T-helper 17 cell (primary cell): ENCODE measurements at regions not wholly inside any gene's neighbourhood (a gene's known extent, or its start where the extent isn't known, plus 50 kb on each side); places are given as distances from the start of the nearest gene placed in this dataset.

ENCODE experiments used
- ATAC-seq: fragments of 150-1000 bp; cut with Tn5 transposase; 2 replicates; pipeline ENCODE4 v1.10.0; 2021; ENCODE audit warnings: mild to moderate bottlenecking, moderate library complexity
- DNase-seq, 3 donors: peaks; one replicate each; pipeline versions ENCODE4 v3.0.0 to v3.0.0-alpha.2; 2020 to 2021
- H3K9me3 ChIP-seq: one replicate; pipeline ENCODE4 v1.7.0; 2013; ENCODE audit warnings: low read length, mild to moderate bottlenecking; ENCODE audit not compliant: control insufficient read depth, poor library complexity, severe bottlenecking
- H3K27ac Mint-ChIP-seq: one replicate; pipeline ENCODE4 v1.8.0; 2022; ENCODE audit warnings: mild to moderate bottlenecking, moderate library complexity, mixed read lengths
- H3K27me3 Mint-ChIP-seq: one replicate; pipeline ENCODE4 v1.8.0; 2022; ENCODE audit warnings: mixed read lengths
- H3K36me3 Mint-ChIP-seq: one replicate; pipeline ENCODE4 v1.8.0; 2022; ENCODE audit warnings: low read depth, mixed read lengths
- H3K4me1 Mint-ChIP-seq: one replicate; pipeline ENCODE4 v1.8.0; 2022; ENCODE audit warnings: mild to moderate bottlenecking, mixed read lengths
- H3K4me3 Mint-ChIP-seq: one replicate; pipeline ENCODE4 v1.8.0; 2022; ENCODE audit warnings: mild to moderate bottlenecking, moderate library complexity, mixed read lengths

DNA sequence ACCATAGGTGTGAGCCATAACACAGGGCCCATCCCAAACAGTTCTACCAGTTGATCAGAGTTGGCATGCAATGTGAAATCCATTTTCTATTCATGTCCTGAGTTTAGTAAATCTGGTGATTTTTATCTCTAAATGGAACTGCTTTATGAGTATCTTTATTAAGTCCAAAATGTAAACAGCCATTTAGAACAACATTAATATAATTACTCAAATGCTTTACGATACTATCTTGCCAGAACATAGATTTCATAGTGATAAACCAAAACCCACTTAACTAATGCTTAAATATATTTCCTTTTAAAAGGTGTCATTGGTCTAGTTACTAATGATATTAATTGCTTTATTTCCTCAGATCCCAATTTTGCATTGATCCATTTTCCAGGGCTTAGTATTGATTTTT lies 80.7 kb downstream of the PLCE1 start:
- Mint-ChIP-seq H3K36me3 (no peaks in the 10 kb centered on the region), H3K4me3 (no peak overlapping the region), H3K27ac (no peak overlapping the region), H3K4me1 (no peaks in the 10 kb centered on the region), H3K27me3 (peaks cover 6% of the 10 kb centered on the region)
- H3K9me3 ChIP-seq: no peaks in the 10 kb centered on the region
- DNase-seq (no peak), ATAC-seq (no peak)

DNA sequence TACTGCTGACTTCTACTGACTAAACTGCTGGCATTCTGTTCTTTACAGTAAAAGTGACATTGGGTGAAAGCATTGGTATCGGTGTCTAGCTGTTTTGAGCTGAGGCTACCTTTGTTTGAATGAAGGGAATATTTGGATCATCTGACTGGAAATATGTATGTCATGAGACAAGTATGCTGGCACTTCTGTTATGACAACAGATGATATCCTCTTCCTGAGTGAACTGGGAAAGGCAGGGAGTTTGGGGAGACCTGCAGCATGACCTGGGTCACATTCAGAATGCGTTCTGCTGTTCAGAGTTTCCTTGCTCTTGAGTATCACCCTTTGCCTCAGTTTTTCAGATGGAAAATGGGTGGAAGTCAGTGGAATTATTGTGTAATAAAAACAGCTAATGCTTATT lies 81.8 kb downstream of the PLCE1 start:
- Mint-ChIP-seq H3K27me3 (peaks cover 6% of the 10 kb centered on the region), H3K4me3 (no peak overlapping the region), H3K4me1 (no peaks in the 10 kb centered on the region), H3K36me3 (no peaks in the 10 kb centered on the region), H3K27ac (no peak overlapping the region)
- ATAC-seq (no peak), DNase-seq (no peak)
- no peaks in the 10 kb centered on the region for H3K9me3 ChIP-seq

DNA sequence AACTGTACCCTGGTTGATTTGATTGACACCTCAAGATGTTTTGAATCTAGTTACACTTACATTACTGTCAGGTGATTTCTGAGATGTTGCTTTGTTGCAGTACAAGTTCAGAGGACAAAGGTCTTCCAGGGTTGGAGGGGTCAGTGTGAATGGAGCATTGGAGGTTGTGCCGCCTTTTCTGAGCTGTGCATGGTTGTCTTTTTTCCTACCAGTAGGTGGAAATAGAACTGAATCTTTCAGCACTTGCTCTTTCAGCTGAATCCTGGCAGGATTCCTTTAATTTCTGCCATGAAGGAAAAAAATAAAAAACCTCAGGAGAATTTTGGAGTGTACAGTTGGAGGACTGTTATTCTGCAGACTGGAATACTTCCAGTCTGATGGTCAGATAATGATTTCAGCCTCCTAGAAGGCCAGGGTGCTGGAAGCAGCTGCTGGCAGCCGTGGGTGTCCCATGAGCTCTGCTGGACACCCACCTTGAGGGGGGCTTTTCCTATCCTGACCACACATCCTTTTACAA lies 82.7 kb downstream of the PLCE1 start:
- H3K4me3 Mint-ChIP-seq: no peak overlapping the region
- H3K36me3 Mint-ChIP-seq: no peaks in the 10 kb centered on the region
- DNase-seq (no peak), ATAC-seq (no peak)
- no peaks in the 10 kb centered on the region for H3K4me1 Mint-ChIP-seq
- peaks cover 6% of the 10 kb centered on the region for H3K27me3 Mint-ChIP-seq
- no peaks in the 10 kb centered on the region for H3K9me3 ChIP-seq
- H3K27ac Mint-ChIP-seq: no peak overlapping the region

DNA sequence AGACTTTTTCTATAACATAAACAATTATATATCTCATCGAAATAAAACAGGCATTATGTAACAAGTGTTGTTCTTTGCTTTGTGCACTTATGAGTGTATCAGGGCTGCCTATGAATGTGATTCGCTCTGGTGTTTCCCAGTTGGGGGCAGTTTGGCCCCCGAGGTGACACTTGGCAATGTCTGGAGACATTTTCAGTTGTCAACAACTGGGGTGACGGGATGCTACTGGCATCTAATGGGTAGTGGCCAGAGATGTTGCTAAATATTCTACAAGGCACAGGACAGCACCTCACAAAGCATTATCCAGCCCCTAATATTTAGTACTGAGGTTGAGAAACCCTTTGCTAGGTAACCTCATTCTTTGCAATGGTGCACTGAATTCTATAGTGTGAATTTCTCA lies 83.3 kb downstream of the PLCE1 start:
- Mint-ChIP-seq H3K27ac (no peak overlapping the region), H3K4me1 (no peaks in the 10 kb centered on the region), H3K36me3 (no peaks in the 10 kb centered on the region), H3K27me3 (peaks cover 7% of the 10 kb centered on the region), H3K4me3 (no peak overlapping the region)
- DNase-seq (no peak), ATAC-seq (no peak)
- H3K9me3 ChIP-seq: peaks cover 3% of the 10 kb centered on the region

DNA sequence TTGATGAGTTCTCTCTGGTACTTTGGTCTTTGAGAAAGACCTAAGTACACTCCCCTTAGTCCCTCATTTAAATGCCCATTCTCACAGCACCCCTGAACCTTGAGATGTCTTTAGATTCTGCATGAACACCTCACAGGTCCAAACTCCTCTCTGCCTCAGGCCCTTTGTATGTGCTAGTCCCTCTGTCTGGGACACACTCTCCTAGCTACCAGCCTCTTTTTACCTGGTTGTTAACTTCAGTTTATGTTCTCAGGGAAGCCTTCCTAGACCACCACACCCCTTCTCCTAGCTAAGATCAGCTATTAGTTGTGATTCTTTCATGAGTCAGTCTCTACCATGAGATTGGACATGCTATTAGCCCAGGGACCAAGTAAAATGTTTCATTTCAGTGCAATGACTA lies 86.4 kb downstream of the PLCE1 start:
- peaks cover 3% of the 10 kb centered on the region for H3K9me3 ChIP-seq
- Mint-ChIP-seq H3K4me3 (no peak overlapping the region), H3K27ac (no peak overlapping the region), H3K27me3 (peaks cover 16% of the 10 kb centered on the region), H3K36me3 (no peaks in the 10 kb centered on the region), H3K4me1 (peaks cover under 1% of the 10 kb centered on the region)
- DNase-seq: no peak
- no peak for ATAC-seq

DNA sequence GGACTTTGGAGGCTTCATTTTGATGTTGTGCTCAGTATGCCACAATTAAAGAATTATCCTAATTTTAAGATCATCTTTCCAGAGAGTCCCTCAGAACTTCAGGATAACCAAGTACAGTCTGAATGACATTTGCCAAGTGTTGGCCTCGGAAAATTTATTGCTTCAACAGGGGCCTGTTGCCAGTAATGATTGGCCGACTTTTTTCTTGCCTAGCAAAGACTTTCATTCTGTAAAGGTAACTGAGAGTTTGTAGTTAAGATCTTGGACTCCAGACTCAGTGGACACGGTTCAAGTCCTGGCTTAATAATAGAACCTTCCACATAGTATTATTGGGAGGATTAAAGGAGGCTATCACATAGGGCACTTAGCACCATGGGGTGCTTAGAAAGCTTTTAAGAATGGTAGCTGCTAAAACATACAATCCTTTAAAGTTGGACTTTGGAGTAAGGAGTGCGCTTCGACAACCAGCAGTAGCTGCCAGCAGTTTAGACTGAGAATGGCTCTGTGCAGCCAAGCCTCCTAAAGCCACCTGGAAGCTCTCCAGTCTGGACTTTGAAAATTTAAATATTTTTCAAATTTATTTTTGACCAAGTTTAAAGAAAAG lies 90.0 kb downstream of the PLCE1 start:
- Mint-ChIP-seq H3K4me3 (no peak overlapping the region), H3K27me3 (peaks cover 18% of the 10 kb centered on the region), H3K4me1 (peaks cover 3% of the 10 kb centered on the region), H3K36me3 (no peaks in the 10 kb centered on the region), H3K27ac (no peak overlapping the region)
- ATAC-seq (no peak), DNase-seq (no peak)
- H3K9me3 ChIP-seq: peaks cover 3% of the 10 kb centered on the region

DNA sequence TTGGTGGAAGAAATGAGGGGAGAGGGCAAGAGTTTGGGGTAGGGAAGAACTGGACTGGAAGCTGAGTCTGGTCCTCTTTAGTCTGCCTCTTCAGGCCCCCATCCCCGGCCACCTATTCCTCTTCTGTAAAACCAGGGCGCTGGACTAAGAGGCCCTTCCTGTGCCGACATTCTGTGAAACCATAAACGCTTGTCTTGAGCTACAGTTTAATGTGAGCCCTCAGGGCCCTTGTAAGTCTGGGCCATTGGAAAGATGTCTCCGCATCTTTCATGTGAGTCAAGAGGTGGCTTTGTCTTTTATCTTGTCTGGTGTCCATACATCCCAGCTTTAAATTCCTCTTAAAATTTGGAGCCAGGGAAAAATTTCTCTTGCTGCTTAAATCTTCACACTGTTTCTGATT lies 90.6 kb downstream of the PLCE1 start:
- no peak for DNase-seq
- H3K27ac Mint-ChIP-seq: no peak overlapping the region
- H3K27me3 Mint-ChIP-seq: peaks cover 22% of the 10 kb centered on the region
- ATAC-seq: no peak
- peaks cover 5% of the 10 kb centered on the region for H3K4me1 Mint-ChIP-seq
- H3K9me3 ChIP-seq: peaks cover 3% of the 10 kb centered on the region
- no peak overlapping the region for H3K4me3 Mint-ChIP-seq
- H3K36me3 Mint-ChIP-seq: no peaks in the 10 kb centered on the region

DNA sequence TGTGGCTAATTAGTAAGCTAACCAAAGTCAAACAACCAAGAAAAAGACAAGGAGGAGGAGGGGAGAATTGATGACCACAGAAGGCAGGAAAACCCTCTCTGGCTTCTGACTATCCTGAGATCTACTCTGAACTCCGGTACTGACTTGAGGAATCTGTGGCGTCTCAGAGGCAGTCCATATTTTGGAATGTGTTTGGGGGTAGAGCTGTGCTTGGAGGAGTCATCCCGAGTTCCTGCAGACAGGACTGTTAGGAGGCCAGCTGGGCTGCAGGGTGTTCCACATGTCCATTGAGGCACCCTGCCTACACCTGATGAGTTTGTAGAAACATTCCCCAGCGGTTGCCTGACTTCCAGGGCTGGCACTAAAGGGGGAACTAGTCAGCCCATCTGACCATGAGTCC lies 91.6 kb downstream of the PLCE1 start:
- ATAC-seq: no peak
- H3K27me3 Mint-ChIP-seq: peaks cover 25% of the 10 kb centered on the region
- DNase-seq: no peak

DNA sequence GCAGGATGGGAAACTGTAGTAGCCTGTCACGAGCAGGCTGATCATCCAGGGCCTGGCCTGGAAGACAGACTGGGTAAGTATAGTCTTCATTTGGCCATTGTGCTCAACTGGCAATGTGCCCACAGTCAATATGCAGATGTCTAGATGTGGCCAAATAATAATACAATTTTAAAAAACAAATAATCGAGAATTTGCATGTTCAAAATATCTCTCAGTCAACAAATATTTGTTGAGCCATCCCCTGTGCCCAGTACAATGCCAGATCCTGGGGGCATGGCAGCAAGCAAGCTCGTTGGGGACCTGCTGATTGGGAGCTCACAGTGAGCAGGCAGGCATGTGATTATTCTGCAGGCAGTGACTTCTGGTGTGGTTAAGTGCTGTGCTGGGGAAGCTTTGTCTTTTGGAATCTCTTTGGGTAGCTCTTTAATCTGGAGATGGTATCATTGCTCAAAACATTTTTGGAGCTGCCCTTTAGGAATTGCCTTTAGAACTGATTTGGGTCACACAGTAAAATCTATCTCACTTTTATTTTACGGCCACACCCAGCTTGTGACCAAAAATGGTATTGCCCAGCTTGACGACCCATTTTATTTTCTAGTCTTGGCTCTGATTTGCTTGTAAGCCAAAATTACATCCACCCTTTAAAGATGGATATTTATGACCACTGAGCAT lies 92.2 kb downstream of the PLCE1 start:
- H3K36me3 Mint-ChIP-seq: no peaks in the 10 kb centered on the region

More for the DNA sequence above, 91.6 kb downstream of the PLCE1 start:
- H3K9me3 ChIP-seq: peaks cover 3% of the 10 kb centered on the region
- Mint-ChIP-seq H3K4me1 (peaks cover 5% of the 10 kb centered on the region), H3K36me3 (no peaks in the 10 kb centered on the region), H3K4me3 (no peak overlapping the region), H3K27ac (no peak overlapping the region)

DNA sequence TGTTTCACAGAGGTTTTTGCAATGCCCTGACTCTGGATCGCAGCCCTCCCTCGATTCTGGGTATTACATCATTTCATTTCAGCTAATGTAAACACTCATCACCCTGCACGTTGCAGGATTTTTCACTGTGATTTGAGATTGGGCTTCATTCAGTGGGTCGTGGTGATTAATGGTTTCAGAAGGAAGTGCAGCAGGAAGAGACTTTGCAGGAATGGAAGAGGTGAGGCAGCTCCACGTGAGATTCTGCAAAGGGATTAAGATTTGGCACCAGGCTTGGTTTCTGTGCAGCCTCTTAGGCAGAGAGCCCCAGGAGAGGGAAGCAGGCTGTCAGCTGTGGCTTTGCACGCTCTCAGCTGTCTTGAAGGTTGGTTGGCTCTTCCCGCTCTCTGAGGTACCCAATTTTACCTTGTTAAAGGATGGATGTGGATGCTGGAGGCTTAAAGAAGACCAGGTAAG lies 95.2 kb downstream of the PLCE1 start:
- H3K36me3 Mint-ChIP-seq: no peaks in the 10 kb centered on the region
- no peak overlapping the region for H3K27ac Mint-ChIP-seq
- no peak overlapping the region for H3K4me3 Mint-ChIP-seq
- H3K9me3 ChIP-seq: no peaks in the 10 kb centered on the region
- H3K4me1 Mint-ChIP-seq: peaks cover 5% of the 10 kb centered on the region
- ATAC-seq (no peak), DNase-seq (no peak)
- peaks cover 28% of the 10 kb centered on the region for H3K27me3 Mint-ChIP-seq

More for the DNA sequence above, 92.2 kb downstream of the PLCE1 start:
- DNase-seq: no peak
- ATAC-seq: no peak
- H3K9me3 ChIP-seq: peaks cover 3% of the 10 kb centered on the region
- peaks cover 5% of the 10 kb centered on the region for H3K4me1 Mint-ChIP-seq
- H3K4me3 Mint-ChIP-seq: no peak overlapping the region
- H3K27me3 Mint-ChIP-seq: peaks cover 29% of the 10 kb centered on the region
- H3K27ac Mint-ChIP-seq: no peak overlapping the region

DNA sequence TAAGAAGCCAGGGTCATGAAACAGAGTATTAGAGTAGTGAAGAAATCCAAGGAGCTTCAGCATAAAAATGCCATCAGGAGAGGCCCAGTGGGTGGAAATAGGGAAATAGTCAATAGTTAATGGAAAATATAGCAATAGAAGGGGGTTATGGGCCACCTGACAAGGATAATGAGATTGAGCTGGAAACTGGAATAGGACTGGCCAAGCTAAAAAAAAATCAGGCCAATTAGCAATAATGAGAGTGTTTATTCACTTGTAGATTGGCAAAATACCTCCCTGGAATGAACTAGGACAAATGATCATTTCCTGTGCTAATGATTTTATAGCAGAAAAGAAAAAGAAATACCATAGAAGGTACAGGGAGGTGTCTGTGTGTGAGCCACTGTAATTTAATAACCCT lies 97.9 kb downstream of the PLCE1 start:
- H3K27ac Mint-ChIP-seq: no peak overlapping the region
- ATAC-seq (no peak), DNase-seq (no peak)
- H3K4me1 Mint-ChIP-seq: peaks cover 2% of the 10 kb centered on the region
- no peak overlapping the region for H3K4me3 Mint-ChIP-seq
- peaks cover 20% of the 10 kb centered on the region for H3K27me3 Mint-ChIP-seq
- H3K9me3 ChIP-seq: no peaks in the 10 kb centered on the region
- no peaks in the 10 kb centered on the region for H3K36me3 Mint-ChIP-seq

DNA sequence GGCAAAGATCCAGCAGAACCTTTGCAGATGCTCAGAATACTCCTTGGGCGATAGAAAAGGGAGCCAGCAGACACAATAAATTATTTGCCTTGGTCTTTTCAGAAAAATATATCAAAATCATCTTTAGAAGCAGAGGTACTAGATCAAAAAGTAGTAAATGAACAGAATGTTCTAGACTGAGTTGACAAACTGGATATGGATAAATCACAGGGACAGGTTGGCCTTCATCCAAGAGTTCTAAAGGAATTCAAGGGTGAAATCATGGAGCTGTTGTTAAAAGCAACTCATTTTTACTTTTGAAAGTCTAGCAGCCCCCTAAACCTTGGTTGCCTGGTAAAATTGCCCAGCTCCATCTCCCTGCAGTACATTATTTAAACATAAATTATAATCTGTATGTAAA lies 99.1 kb downstream of the PLCE1 start:
- H3K27ac Mint-ChIP-seq: no peak overlapping the region
- no peaks in the 10 kb centered on the region for H3K9me3 ChIP-seq
- no peaks in the 10 kb centered on the region for H3K36me3 Mint-ChIP-seq
- H3K27me3 Mint-ChIP-seq: peaks cover 28% of the 10 kb centered on the region
- ATAC-seq (no peak), DNase-seq (no peak)
- H3K4me3 Mint-ChIP-seq: no peak overlapping the region
- peaks cover 2% of the 10 kb centered on the region for H3K4me1 Mint-ChIP-seq

DNA sequence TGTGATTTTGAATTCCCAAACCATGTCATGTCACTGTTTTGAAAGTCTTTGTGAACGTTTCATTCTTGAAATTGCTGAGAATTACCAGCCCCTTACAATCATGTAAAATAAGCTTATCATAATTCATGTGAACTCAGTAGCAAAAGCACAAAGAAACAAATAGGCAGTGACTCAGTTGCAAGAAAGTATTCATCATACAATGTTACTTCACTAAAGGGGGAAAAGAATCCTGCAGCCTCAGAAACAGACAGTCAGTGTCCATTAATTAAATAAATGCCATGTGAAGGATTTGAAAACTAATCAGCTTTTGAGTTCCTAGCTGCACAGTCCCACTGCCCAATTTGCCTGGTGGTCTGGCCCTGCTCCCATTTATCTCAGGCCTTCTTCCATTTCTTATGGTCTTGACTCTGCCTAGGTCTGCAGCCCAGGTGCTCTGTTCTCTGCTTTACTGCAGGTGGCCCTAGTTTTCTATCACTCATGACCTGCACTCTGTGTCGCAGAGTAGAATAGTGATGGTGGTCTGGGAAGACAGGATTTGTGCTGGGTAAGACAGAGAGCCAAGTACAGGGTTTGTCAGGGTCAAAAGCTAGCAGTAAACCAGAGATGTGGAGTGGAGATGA lies 99.7 kb downstream of the PLCE1 start:
- Mint-ChIP-seq H3K27ac (no peak overlapping the region), H3K27me3 (peaks cover 28% of the 10 kb centered on the region), H3K36me3 (no peaks in the 10 kb centered on the region), H3K4me3 (no peak overlapping the region), H3K4me1 (peaks cover 2% of the 10 kb centered on the region)
- DNase-seq (no peak), ATAC-seq (no peak)
- no peaks in the 10 kb centered on the region for H3K9me3 ChIP-seq
